NCI-H748 (cell line): ENCODE measurements at regions not wholly inside any gene's neighbourhood (a gene's known extent, or its start where the extent isn't known, plus 50 kb on each side); places are given as distances from the start of the nearest gene placed in this dataset.
"Not testable (repeated sequence)": the region's sequence is repeated elsewhere in the genome, so short reads cannot be mapped to it uniquely, and the experiment has no call there.

Source experiments
- DNase-seq: peaks from one replicate; lab custom pipeline; 2025; ENCODE audit not compliant: unreplicated experiment; lab: John Stamatoyannopoulos, UW

DNA sequence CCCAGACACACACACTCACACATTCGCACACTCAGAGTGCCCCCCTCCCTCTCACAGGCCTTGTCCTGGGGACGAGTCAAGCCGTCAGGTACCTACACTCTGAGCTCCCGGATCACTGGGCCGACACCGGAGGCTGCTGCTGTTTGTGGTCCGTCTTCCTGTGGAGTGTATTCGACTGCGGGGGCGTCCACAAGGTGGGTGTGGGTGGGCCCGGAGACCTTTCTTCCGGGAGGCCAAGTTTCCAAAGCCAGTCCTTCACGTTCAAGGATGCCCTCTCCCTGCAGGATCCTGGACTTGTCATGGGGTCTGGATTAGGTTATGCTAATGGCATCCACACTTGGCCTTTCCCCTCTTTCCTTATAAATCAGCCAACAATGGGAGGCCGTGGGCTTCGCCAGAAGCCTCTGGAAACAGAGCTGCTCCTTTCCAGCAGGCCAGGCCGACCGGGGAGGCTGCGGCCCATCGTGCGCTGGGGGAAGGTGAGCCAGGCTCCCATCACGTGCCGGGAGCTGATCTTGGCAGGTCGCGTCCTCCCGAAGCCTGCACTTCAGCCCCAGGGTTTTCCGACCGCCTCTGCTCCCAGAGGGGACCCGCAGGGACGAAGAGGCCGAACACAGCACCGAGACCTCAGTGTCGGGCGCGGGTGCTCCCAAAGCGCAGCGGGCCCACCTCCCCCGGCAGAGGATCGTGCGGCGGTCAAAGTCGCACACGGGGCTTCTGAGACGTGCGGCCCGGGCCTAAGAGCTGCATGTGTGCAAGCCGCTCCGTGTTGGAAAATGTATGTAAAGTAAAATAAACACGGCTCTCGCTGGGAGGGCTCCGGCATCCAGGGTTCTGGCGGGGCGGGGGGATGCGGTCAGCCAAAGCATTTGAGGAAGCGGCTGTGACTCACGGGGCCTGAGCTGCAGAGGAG lies 196.5 kb upstream of the ZNF469 start:
- not testable (repeated sequence) for DNase-seq

DNA sequence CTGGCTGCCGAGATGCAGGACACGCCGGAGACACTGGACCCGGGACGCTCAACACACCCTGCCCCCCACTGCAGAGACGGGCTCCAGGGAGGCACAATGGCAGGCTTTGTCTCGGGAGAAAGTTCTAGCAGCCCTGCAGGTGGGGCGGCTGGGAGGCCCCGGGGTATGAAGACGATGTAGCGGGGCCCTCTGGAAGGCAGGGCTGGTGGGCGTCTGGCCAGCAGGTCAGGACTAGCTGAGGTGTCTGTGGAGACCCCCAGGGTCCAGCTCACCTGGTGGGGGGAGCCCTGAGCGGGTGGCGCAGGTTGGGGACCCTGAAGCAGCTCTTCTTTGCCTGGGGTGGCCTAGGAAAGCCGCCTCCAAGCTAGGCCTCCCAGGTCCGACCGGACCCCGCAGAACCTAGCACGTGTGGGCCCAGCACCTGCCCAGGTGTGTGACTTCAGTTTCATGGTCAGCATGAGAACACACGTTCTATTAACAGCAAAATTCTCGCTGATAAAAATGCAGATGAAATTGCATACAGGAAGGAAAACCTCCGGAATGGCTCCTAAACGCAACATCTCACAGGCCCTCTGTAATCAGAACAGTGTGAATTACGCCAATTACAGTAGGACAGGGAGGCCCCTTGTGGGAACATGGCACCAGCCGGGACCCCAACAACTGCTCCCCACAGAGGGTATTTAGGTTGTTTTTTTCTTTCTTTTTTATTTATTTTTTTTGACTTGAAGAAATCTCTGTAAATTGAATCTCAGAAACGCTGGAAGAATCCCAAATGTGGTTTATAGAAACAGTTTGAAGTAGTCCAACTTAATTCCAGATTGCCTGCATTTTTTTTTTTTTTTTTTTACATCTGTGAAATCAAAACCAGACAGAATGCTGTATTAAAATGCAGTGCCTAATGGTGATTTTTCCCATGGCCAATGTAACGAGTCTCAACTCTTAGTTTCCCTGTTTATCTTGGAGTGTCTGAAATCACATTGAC lies 195.6 kb upstream of the ZNF469 start:
- not testable (repeated sequence) for DNase-seq

DNA sequence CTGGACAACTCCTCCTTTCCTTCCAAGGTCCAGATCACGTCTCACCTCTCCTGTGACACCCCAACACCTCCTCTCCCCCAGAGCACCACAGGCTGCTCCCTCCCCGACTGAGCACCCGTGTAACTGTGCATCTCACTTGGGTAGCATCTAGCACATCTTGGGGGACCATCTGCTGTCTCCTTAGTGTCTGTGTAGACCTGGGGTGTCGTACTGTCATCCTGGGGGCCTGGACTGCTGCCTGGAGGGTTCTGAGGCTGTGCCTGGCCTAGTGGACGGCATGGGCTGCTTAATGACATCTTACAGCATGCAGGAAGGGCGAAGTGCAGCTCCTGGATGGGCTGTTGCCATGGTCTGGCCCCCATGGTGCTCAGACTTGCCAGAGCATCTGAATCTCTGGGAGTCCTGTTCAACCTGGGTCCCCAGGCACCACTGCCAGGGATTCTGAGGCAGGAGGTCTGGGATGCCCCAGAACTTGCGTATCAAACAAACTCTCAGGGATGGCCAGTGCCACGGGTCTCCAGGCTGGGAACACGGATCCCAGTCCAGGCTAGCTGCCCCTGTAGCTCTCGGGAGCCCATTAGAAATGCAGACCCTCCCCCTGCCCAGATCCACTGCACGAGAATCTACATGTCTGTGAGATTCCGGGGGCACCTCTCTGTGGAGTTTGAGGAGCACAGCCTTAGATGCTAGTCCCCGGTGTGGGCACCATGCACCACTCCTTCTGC lies 194.4 kb upstream of the ZNF469 start:
- not testable (repeated sequence) for DNase-seq

DNA sequence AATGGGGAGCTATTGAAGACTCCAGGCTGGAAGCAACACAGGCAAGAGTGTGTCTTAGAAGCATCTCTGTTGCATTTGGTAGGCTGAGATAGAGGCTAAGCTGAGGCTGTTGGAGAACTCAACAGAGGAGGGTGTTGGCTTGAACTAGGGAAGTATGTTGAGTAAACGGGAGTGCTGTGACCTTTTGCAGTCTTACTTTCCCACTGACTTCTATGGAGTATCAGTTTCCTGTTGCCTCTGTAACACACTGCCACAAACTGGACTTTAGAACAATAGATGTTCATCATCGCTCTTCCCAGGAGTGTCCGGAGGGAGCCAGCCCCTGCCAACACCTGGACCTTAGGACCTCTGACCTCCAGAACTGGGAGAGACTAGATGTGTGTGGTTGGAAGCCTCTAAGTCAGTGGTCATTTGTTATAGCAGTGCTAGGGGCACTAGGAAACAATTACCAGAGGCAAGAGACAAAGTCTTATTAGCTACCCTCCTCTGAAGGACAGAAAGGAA lies 192.1 kb upstream of the ZNF469 start:
- not testable (repeated sequence) for DNase-seq

DNA sequence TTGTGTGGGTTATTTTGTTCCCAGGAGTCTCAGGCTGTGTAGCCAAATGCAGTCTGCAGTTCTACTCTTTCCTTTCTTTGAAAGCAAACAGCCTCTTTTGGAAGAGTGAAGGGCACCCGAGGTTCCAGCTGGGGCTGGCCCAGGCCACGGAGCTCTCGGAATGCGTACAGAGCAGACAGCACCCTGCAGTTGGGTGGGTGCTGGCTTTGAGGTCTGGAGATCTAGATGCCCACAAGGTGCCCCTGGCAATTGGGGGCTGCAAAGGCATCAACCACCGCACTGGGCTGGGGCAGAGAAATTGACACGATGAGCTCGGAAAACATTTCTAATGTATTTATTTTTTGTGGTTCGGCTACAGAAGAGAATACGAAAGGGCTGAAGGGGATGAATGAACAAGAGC lies 191.6 kb upstream of the ZNF469 start:
- DNase-seq = not testable (repeated sequence)

DNA sequence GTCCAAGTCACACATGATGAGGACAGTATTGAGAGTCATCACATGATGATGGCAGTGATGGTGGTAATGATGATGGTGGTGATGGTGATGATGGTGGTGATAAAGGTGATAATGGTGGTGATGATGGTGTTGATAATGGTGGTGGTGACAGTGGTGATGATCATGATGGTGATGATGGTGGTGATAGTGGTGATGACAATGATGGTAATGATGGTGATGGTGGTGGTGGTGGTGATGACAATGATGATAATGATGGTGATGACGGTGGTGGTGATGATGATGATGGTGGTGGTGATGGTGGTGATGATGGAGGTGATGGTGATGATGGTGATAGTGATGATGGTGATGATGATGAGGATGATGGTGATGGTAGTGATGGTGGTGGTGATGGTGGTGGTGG lies 190.2 kb upstream of the ZNF469 start:
- DNase-seq = no peak

DNA sequence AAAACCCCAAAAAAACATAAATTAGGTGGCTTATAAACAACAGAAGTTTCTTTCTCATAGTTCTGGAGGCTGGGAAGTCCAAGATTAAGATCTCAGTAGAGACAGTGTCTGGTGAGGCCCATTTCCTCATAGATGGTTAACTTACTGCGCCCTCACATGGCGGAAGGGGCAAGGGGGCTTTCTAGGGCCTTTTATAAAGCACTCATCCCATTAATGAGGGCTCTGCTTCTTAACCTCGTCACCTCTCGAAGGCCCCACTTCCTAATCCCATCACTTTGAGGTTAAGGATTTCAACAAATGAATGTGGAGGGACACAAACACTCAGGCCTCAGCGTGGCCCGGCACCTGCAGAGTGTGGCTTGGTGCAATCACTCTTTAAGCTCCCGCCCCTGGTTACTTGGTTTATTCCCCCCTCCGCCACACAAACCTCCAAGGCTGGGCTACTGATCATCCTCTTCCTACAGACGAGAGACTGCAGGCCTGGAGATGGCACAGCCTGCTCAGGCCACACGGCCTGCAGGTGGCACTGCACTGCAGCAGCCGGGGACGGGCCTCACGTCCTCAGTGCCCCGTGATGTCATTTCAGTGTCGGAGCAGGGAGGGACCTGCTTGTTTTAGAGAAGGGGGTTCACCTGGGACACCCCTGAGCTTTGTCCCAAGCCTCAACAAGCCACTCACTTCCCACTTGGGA lies 188.9 kb upstream of the ZNF469 start:
- DNase-seq = peak; percentile 22

DNA sequence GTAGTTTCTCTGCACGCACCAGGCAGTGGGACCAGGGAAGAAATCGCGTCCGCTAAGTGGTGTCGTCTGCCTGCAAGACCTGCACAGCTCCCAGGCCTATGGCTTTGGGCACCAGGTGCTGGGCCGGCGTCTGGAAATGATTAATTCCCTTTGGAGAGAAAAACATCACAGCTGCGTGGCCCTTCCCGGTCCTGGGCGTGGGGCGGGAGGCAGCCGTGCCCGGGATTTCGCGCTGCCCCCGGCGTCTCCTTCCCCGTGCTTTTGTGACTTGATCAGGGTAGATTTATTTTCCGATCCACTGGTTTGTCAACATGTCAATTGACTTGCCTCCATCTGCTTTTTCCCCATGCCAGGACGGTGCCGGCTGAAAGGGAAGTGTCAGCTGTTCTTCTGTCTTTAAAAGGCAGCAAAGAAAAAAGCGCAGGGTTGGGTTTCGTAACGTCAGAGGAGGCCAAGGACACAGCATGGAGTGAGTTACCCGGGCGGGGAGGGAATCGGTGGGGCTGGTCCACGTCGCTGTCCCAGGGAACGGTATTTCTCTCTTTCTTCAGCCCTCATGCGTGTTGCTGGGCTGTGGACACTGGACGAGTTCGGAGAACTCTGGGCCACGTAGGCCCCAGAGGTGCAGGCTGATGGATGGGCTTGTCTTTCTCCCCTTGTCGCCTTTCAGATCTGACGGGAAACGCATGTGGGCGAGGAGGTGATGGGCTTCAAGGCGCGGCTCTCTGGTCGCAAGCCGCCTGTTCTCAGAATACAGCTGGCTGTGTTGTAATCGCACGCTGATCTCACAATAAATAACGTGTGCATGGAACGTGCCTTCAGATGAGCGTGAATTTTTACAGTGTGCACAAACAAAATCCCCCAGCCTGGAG lies 188.1 kb upstream of the ZNF469 start:
- no peak for DNase-seq

DNA sequence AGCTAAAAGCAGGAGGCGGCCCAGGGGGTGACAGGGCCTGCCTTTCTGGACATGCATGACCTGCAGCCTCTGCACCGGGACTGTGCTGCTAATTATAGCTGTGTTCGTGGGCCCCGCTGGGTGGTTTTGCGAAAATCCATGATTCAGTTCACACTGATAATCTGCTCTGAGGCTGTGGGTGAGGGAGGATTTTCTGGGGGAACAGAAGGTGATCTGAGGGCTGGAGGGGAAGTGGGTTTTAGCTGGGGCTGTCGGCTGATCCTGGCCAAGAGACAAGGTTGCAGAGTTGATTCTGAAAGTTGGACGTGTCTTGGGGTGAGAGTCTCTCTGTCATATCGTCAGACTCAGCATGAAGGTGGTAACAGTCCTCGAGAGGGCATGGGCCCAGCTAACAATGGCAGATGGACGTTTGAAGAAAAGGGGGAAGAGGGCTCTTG lies 187.5 kb upstream of the ZNF469 start:
- DNase-seq = no peak

DNA sequence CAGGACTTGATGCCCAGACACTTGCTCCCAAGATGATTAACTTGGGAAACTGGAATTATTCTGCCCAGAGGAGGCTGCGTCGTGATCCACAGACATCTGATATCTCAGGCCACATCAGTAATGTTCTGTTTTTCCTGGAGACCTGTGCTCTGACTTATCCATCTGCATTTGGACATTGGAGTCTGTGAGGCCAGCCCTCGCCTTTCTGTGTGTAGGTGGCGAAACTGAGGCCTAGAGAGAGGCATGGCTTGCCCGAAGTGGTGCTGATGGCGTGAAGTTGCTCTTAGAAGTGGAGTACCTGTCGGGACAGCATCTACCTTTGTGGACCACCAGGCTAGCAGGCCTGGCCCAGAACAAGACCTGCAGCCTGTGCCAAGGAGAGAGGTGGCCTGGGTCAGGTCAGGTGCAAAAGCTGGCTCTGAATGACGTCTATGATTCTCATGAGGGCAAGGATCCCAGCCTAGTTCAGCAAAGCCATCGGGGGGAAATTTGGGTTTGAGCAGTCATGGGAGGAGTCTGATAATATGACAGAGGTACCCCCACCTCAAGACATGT lies 186.8 kb upstream of the ZNF469 start:
- DNase-seq = no peak

DNA sequence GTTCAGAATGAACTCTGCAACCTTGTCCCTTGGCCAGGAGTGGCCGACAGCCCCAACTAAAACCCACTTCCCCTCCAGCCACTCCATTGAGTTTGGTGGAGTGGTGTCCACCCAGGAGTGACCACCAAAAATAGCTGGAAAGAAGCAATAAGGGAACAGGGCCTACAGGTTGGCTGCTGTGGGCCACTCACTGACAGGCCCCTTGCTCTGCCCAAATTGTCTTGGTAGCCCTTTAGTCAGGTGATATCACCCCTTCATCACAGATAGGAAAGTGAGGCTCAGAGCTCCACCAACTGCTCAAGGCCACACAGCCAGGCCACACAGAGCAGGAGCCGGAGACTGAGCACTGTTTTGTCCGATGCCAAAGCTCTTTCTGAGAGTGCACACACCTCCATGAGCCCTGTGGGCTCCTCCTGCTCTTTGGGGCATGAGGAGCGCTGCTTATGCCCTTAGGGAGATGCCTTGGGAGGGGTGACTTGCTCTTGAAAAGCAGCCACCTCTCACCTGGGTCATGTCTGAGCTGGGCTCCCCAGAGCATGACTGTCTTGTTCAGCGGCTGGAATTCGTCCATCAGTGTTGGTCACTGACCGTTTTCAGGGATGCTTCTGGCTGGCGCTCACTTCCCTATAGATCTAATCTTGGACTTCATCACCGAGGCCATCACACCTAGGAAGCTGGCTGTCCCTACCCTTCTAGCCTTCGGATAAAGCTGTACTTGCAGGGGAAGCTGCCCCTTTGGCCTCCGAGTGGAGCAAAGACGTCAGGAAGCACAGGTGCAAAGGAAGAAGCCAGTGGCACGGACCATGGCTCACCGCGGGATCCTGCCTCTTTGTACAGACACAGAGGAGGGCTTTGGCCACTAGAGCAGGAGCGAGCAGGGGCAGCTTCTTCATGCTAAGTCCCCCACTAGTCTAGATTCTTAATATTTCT lies 186.0 kb upstream of the ZNF469 start:
- no peak for DNase-seq

DNA sequence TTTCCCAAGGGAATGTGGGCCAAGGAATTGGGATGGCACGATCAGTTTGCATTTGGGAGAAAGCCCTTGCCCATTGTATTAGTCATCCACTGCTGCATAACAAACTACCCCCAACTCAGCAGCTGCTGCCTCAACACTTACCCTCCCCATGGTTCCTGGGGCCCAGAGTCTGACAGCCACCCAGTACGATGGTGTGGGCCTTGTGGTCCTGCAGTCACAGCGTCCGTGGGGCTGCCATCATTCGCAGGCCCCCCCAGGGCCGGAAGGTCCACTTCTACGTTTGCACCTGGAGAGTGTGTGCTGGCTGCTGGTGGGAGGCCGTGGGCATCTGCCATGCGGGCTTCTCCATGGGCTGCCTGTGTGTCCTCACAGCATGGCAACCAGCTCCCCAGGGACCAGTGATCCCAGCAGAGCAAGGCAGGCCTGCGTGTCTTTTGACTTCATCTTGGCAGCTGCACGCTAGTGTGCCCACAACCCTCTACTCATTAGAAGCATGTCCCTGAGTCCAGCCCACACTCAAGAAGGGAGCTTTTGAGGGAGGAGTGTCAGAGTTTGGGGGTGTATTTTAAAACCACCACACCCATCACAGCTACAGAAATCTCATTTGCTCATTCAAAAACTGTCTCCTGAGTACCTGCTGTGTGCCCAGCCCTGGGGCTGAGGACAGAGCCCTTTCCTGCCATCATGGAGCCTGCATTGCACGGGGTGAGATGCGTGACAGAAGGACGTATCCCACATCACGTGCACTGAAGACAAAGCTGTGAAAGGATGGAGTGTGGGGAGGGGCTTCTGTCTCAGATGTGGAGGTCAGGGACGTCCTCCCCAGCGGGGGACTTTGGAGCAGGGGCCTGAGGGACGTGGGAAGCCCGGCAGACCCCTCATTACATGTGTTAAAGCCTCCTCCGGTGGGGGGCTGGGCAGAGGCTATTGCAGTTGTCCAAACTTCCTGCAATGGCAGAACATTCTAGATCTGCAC lies 185.0 kb upstream of the ZNF469 start:
- DNase-seq = no peak

DNA sequence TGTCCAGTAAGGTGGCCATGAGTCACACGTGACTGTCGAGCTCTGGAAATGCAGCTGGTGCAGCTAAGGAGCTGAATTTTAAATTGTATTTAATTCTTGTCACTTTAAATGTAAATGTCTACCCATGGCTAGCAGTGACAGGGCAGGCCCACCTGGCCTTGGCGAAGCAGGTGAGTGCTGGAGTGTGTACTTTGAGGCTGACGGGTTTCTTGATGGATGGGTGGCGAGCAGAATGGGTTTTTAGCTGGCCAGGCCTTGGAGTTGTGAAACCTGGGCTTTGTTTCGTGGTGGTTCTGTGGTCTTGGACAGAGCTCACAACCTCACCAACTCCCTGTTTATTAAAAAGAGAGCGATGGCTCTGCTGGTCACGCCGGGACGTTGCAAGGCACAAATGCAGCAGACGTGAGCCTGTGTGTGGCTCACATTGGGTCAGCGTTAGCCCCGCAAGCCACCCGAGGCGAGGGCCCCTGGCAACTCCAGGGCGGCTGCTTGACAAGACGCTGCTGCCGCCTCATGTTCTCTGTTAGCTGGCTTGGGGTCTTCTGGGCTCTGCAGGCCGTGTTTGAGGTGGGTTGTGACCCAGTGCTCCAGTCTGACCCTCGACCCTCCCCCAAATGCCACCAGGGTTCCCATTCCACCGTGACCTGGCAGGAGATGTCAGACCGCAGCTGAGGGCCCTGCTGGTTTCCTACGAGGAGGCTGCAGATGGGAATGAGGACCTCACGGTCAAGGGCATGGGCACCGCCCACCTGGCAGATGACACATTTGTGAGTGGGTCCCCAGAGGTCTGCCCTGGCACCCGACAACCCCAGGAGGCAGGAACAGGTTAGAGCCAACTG lies 184.1 kb upstream of the ZNF469 start:
- not testable (repeated sequence) for DNase-seq

DNA sequence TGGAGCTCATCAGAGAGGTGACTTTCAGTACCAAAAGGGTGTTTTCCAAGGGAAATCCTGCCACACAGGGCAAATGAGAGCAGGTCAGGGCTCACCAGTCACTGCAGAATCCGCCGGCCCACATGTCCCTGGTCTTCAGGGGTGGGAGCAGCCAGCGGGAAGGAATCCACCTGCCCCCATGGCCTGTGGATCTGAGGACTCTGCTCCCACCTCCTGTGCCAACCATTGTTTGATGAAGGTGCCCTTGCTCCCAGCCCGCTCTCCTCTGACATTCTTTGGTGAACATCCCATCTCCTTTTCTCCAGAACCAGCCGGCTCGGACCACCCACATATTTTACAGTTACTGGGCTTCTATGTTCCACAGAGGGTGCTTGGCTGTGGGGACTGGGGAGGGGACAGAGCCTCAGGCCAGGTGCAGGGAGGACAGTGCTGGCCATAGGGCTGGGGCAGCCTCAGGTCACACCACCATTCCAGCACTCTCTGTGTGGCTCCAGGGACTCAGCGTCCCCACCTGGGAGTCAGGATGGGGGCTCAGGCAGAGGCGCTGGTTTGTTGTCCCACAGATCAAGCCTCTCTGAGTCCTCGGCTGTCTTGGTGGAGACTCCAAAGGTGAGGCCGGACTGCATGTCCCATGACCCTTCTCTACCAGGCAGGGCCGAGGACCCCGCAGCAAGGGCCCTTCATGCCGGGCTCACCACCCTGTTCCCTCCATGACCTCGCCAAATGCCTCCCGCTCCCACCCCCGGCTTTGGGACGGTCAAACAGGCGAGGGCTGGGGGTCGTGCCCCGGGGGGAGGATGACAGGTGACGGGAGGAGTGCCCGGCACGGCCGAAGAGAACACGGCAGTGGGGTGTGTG lies 183.2 kb upstream of the ZNF469 start:
- DNase-seq = not testable (repeated sequence)
